H1 (cell line): ENCODE measurements at regions not wholly inside any gene's neighbourhood (a gene's known extent, or its start where the extent isn't known, plus 50 kb on each side); places are given as distances from the start of the nearest gene placed in this dataset.

ENCODE experiments used
- CTCF ChIA-PET: fragments of 300-600 bp; sonication (Branson Sonifier 250); formaldehyde crosslinking; loops from one replicate; lab custom pipeline; 2021; ENCODE audit not compliant: partially characterized antibody; lab: Charles Lee
- POLR2A ChIA-PET: fragments of 300-600 bp; sonication (Branson Sonifier 250); formaldehyde crosslinking; loops from one replicate; lab custom pipeline; 2021; ENCODE audit warnings: inconsistent platforms; ENCODE audit not compliant: partially characterized antibody; lab: Charles Lee
- DNase-seq, 2 experiments: peaks; one replicate each; pipeline versions ENCODE4 v3.0.0 to v3.0.0-alpha.2; 2010 to 2022; ENCODE audit warnings: low spot score in 2 of 2, low read depth in 1 of 2, mixed read lengths in 1 of 2
- FAIRE-seq: peaks from 2 replicates; lab custom pipeline; 2011; peaks lifted over from hg19 to GRCh38; lab: Jason Lieb, UNC
- H2AFZ ChIP-seq: 2 replicates; pipeline ENCODE4 v1.8.1; 2012; ENCODE audit warnings: low read length, inconsistent platforms
- H2AK5ac ChIP-seq: 2 replicates; pipeline ENCODE4 v1.6.1; 2013; ENCODE audit warnings: low read depth, low read length
- H2BK120ac ChIP-seq: replicated peaks from 2 replicates; pipeline ENCODE3; 2013; ENCODE audit warnings: low read depth, low read length, inconsistent platforms
- H2BK12ac ChIP-seq: 2 replicates; pipeline ENCODE4 v1.6.1; 2013; ENCODE audit warnings: low read depth, low read length
- H2BK15ac ChIP-seq: 2 replicates; pipeline ENCODE4 v1.6.1; 2013; ENCODE audit warnings: low read length
- H2BK20ac ChIP-seq: 2 replicates; pipeline ENCODE4 v1.6.1; 2013; ENCODE audit warnings: low read length
- H2BK5ac ChIP-seq: 2 replicates; pipeline ENCODE4 v1.6.1; 2013; ENCODE audit warnings: low read depth, low read length
- H3K14ac ChIP-seq: 2 replicates; pipeline ENCODE4 v1.6.1; 2013; ENCODE audit warnings: inconsistent platforms; ENCODE audit not compliant: insufficient read length
- H3K18ac ChIP-seq: 2 replicates; pipeline ENCODE4 v1.6.1; 2013; ENCODE audit warnings: low read length; ENCODE audit errors: extremely low read depth
- H3K23ac ChIP-seq: 2 replicates; pipeline ENCODE4 v1.6.1; 2013; ENCODE audit warnings: inconsistent platforms; ENCODE audit not compliant: insufficient read length
- H3K23me2 ChIP-seq: 2 replicates; pipeline ENCODE4 v1.6.1; 2013; ENCODE audit warnings: low read depth, low read length
- H3K27ac ChIP-seq: 2 replicates; pipeline ENCODE4 v1.6.1; 2011; ENCODE audit warnings: low read depth, low read length, inconsistent platforms
- H3K27me3 ChIP-seq, 4 experiments: replicated peaks in 1 of 4; 1 replicate in 1 of 4; 2 replicates in 3 of 4; pipeline versions ENCODE4 v1.6.1 to v1.8.1; 2011 to 2013; ENCODE audit warnings: low read length in 3 of 4, mild to moderate bottlenecking in 3 of 4, inconsistent platforms in 2 of 4, mixed read lengths in 2 of 4, moderate library complexity in 1 of 4; ENCODE audit not compliant: control insufficient read depth in 3 of 4, insufficient read depth in 3 of 4; ENCODE audit errors: extremely low read depth in 1 of 4
- H3K36me3 ChIP-seq, 4 experiments: 2 replicates each; pipeline versions ENCODE4 v1.6.1 to v1.8.1; 2011 to 2013; ENCODE audit warnings: mild to moderate bottlenecking in 4 of 4, low read length in 3 of 4, moderate library complexity in 2 of 4, control low read depth in 1 of 4, inconsistent platforms in 1 of 4; ENCODE audit not compliant: insufficient read depth in 4 of 4, control insufficient read depth in 2 of 4
- H3K4ac ChIP-seq: replicated peaks from 2 replicates; pipeline ENCODE3; 2013; ENCODE audit warnings: low read length, low read depth, mixed read lengths, inconsistent platforms; ENCODE audit not compliant: insufficient read length
- H3K4me1 ChIP-seq, 4 experiments: replicated peaks in 1 of 4; 1 replicate in 1 of 4; 2 replicates in 3 of 4; pipeline versions ENCODE4 v1.6.1 to v1.8.1; 2011 to 2013; ENCODE audit warnings: low read length in 3 of 4, inconsistent platforms in 2 of 4, mixed read lengths in 1 of 4; ENCODE audit not compliant: insufficient read depth in 4 of 4, control insufficient read depth in 3 of 4
- H3K4me2 ChIP-seq, 2 experiments: 2 replicates each; pipeline versions ENCODE4 v1.6.1 to v1.8.1; 2011 to 2013; ENCODE audit warnings: low read depth in 2 of 2, low read length in 2 of 2, control low read depth in 1 of 2, inconsistent platforms in 1 of 2, mild to moderate bottlenecking in 1 of 2; ENCODE audit not compliant: insufficient read depth in 1 of 2
- H3K4me3 ChIP-seq, 4 experiments: fragments of 200-600, 300-600 bp in 1 of 4; sonication (generic), shearing (Covaris generic), sonication (Bioruptor Twin) in 1 of 4; 2 replicates each; pipeline versions ENCODE4 v1.5.1 to v1.8.1; 2011 to 2016; ENCODE audit warnings: low read length in 4 of 4, low read depth in 3 of 4, control low read depth in 2 of 4, inconsistent platforms in 2 of 4, mild to moderate bottlenecking in 2 of 4, mixed read lengths in 1 of 4, moderate library complexity in 1 of 4; ENCODE audit not compliant: insufficient read depth in 2 of 4; ENCODE audit errors: extremely low read depth in 1 of 4
- H3K56ac ChIP-seq: replicated peaks from 2 replicates; pipeline ENCODE3; 2013; ENCODE audit warnings: low read depth, mild to moderate bottlenecking, mixed read lengths, low read length, inconsistent platforms; ENCODE audit not compliant: insufficient read length
- H3K79me1 ChIP-seq: 2 replicates; pipeline ENCODE4 v1.6.1; 2013; ENCODE audit warnings: low read depth, low read length, control low read depth
- H3K79me2 ChIP-seq, 2 experiments: 2 replicates each; pipeline versions ENCODE4 v1.6.1 to v1.8.1; 2012 to 2013; ENCODE audit warnings: low read length in 2 of 2, mild to moderate bottlenecking in 2 of 2, inconsistent platforms in 1 of 2; ENCODE audit not compliant: insufficient read depth in 2 of 2, control insufficient read depth in 1 of 2
- H3K9ac ChIP-seq, 4 experiments: replicated peaks in 1 of 4; 1 replicate in 1 of 4; 2 replicates in 3 of 4; pipeline versions ENCODE4 v1.6.1 to v1.8.1; 2011 to 2013; ENCODE audit warnings: low read depth in 3 of 4, low read length in 3 of 4, control low read depth in 2 of 4, mild to moderate bottlenecking in 2 of 4, moderate library complexity in 2 of 4, inconsistent platforms in 1 of 4; ENCODE audit errors: extremely low read depth in 1 of 4
- H3K9me3 ChIP-seq, 2 experiments: 2 replicates each; pipeline versions ENCODE4 v1.6.1 to v1.8.1; 2012 to 2013; ENCODE audit warnings: mild to moderate bottlenecking in 2 of 2, moderate library complexity in 2 of 2, control low read depth in 1 of 2, inconsistent platforms in 1 of 2, low read depth in 1 of 2, low read length in 1 of 2, mixed read lengths in 1 of 2; ENCODE audit not compliant: insufficient read depth in 2 of 2
- H4K20me1 ChIP-seq, 2 experiments: replicated peaks in 1 of 2; 2 replicates each; pipeline versions ENCODE3 to v1.8.1; 2011 to 2013; ENCODE audit warnings: inconsistent platforms in 2 of 2, low read length in 2 of 2, mild to moderate bottlenecking in 1 of 2; ENCODE audit not compliant: insufficient read depth in 2 of 2, control insufficient read depth in 1 of 2
- H4K5ac ChIP-seq: 2 replicates; pipeline ENCODE4 v1.6.1; 2013; ENCODE audit warnings: low read length, low read depth, mixed read lengths, inconsistent platforms; ENCODE audit not compliant: insufficient read length
- H4K8ac ChIP-seq: 2 replicates; pipeline ENCODE4 v1.8.0; 2013; ENCODE audit warnings: mild to moderate bottlenecking, moderate library complexity, low read length, inconsistent platforms; ENCODE audit not compliant: insufficient read depth; ENCODE audit errors: extremely low read depth
- H4K91ac ChIP-seq: replicated peaks from 2 replicates; pipeline ENCODE3; 2013; ENCODE audit warnings: low read length, mixed read lengths, inconsistent platforms; ENCODE audit not compliant: insufficient read length
- BACH1 ChIP-seq: IDR thresholded peaks from 2 replicates; pipeline ENCODE4 v1.6.1; 2012; ENCODE audit warnings: low read length, improper control_type of control experiment
- BCL11A ChIP-seq, 2 experiments: IDR thresholded peaks; one replicate each; pipeline ENCODE4 v1.6.1; 2011; ENCODE audit warnings: low read depth in 2 of 2, low read length in 2 of 2, mild to moderate bottlenecking in 2 of 2
- CBX8 ChIP-seq: fragments of 300-800, 300-1000 bp; sonication (generic); IDR thresholded peaks from 2 replicates; pipeline ENCODE4 v1.7.1; 2016; ENCODE audit warnings: low read depth, low read length, borderline replicate concordance
- CTCF ChIP-seq, 3 experiments: IDR thresholded peaks; 1 replicate in 2 of 3; 2 replicates in 1 of 3; pipeline versions ENCODE4 v1.5.1 to v1.6.1; 2011; ENCODE audit warnings: low read length in 3 of 3, mild to moderate bottlenecking in 3 of 3, inconsistent platforms in 2 of 3, low read depth in 1 of 3, moderate library complexity in 1 of 3; ENCODE audit not compliant: insufficient read depth in 1 of 3; ENCODE audit errors: control extremely low read depth in 1 of 3
- EGR1 ChIP-seq: IDR thresholded peaks from 2 replicates; pipeline ENCODE4 v1.6.1; 2011; ENCODE audit warnings: low read depth, low read length, borderline replicate concordance
- KDM1A ChIP-seq: fragments of 200-600, 300-600 bp; sonication (generic); IDR thresholded peaks from 2 replicates; pipeline ENCODE4 v1.7.1; 2016; ENCODE audit warnings: mild to moderate bottlenecking, low read length, borderline replicate concordance
- MAFK ChIP-seq: IDR thresholded peaks from 2 replicates; pipeline ENCODE4 v1.6.1; 2012; ENCODE audit warnings: low read depth, mild to moderate bottlenecking, improper control_type of control experiment, low read length
- RNF2 ChIP-seq: fragments of 200-900, 300-1000 bp; sonication (generic); IDR thresholded peaks from 2 replicates; pipeline ENCODE4 v1.7.1; 2016; ENCODE audit warnings: borderline replicate concordance, low read depth, mild to moderate bottlenecking, antibody characterized with exemption, low read length; ENCODE audit not compliant: poor library complexity, severe bottlenecking; ENCODE audit errors: missing control alignments
- SAP30 ChIP-seq: fragments of 300-600 bp; sonication (generic); IDR thresholded peaks from 2 replicates; pipeline ENCODE4 v1.7.1; 2012; ENCODE audit warnings: low read length, moderate library complexity, mild to moderate bottlenecking, inconsistent platforms; ENCODE audit not compliant: insufficient read depth, insufficient replicate concordance
- SIX5 ChIP-seq: IDR thresholded peaks from 2 replicates; pipeline ENCODE4 v1.6.1; 2011; ENCODE audit warnings: mild to moderate bottlenecking, low read depth, low read length
- TAF7 ChIP-seq: optimal IDR thresholded peaks from 2 replicates; pipeline ENCODE3; 2011; ENCODE audit warnings: low read depth, mild to moderate bottlenecking, inconsistent platforms, low read length, moderate library complexity, borderline replicate concordance
- WGBS, 2 experiments: shearing (Covaris generic) in 1 of 2; methylation state at CpG; one replicate each; pipeline versions ENCODE4 v1.1.6 to v1.1.7; 2013 to 2015; ENCODE audit warnings: low lambda C conversion rate in 2 of 2, mixed read lengths in 2 of 2, inconsistent platforms in 1 of 2, low coverage in 1 of 2, missing lambda C conversion rate in 1 of 2; ENCODE audit not compliant: insufficient replicate concordance in 2 of 2, insufficient coverage in 1 of 2, insufficient read length in 1 of 2; ENCODE audit errors: extremely low coverage in 1 of 2, missing lambda C conversion rate in 1 of 2; 5-methylcytosine and 5-hydroxymethylcytosine counted together

- Histone ChIP-seq H3K4me1 (no peaks in the 10 kb centered on the region), H3K4me2 (no peak overlapping the region), H2AFZ (no peak overlapping the region), H2BK15ac (no peak overlapping the region), H3K27ac (no peak overlapping the region), H3K14ac (no peak overlapping the region), H3K79me2 (no peaks in the 10 kb centered on the region), H3K9ac (no peak overlapping the region), H3K23me2 (no peaks in the 10 kb centered on the region), H3K56ac (no peak overlapping the region), H4K20me1 (no peaks in the 10 kb centered on the region), H2AK5ac (no peak overlapping the region), H4K91ac (no peak overlapping the region), H4K5ac (no peak overlapping the region), H4K8ac (no peak overlapping the region), H3K79me1 (no peaks in the 10 kb centered on the region), H2BK12ac (no peak overlapping the region), H3K27me3 (no peaks in the 10 kb centered on the region), H3K4ac (no peak overlapping the region), H2BK120ac (no peak overlapping the region), H3K9me3 (no peaks in the 10 kb centered on the region), H3K4me3 (no peak overlapping the region), H3K36me3 (no peaks in the 10 kb centered on the region), H3K23ac (no peak overlapping the region), H2BK5ac (no peak overlapping the region), H2BK20ac (no peak overlapping the region), H3K18ac (no peak overlapping the region)
- WGBS, 2 experiments: 90% methylated on average over 3 of the region's 3 CpGs; no CpG with 5 or more reads in 1 of the 2 experiments
- FAIRE-seq (no peak), DNase-seq (no peak)
- POLR2A ChIA-PET: no interaction called here
- CTCF ChIA-PET: interaction anchor here (1.3 to 3.2 kb wide), 3 partner anchors 12 to 429 kb away, joined by 3 to 22 read pairs (median 10); no protein-coding TSS in a partner anchor
- TF ChIP-seq MAFK: no peak
- TF ChIP-seq RNF2: no peak
- TF ChIP-seq KDM1A: no peak
- TF ChIP-seq CTCF (IDR thresholded peaks at IDR 0.05; ENCODE audit: control extremely low read depth in 1 of 3, insufficient read depth in 1 of 3, low read depth in 1 of 3, low read length in 3 of 3): no peak
- TF ChIP-seq CBX8: no peak
- TF ChIP-seq BCL11A (IDR thresholded peaks at IDR 0.05; ENCODE audit: low read depth in 2 of 2, low read length in 2 of 2): no peak
- no peak for TF ChIP-seq TAF7
- no peak for TF ChIP-seq SAP30
- TF ChIP-seq BACH1: no peak
- no peak for TF ChIP-seq EGR1
- no peak for TF ChIP-seq SIX5
Observed at GRCh38 chr12:14169281-14169680, 187.9 kb upstream of the GRIN2B start.
